B cell (primary cell): ENCODE measurements at regions not wholly inside any gene's neighbourhood (a gene's known extent, or its start where the extent isn't known, plus 50 kb on each side); places are given as distances from the start of the nearest gene placed in this dataset.

ENCODE experiments used
- ATAC-seq: fragments of 200-7000 bp; cut with Tn5 transposase; one replicate; pipeline ENCODE4 v1.10.0; 2021; ENCODE audit warnings: low read depth, mild to moderate bottlenecking, moderate number of reproducible peaks, moderate library complexity
- CTCF ChIA-PET: fragments of 350-600 bp; sonication (Branson Sonifier 250); formaldehyde crosslinking; loops from one replicate; lab custom pipeline; 2021; ENCODE audit warnings: antibody characterized with exemption, inconsistent platforms; lab: Charles Lee
- POLR2A ChIA-PET: fragments of 350-600 bp; sonication (Branson Sonifier 250); formaldehyde crosslinking; loops from one replicate; lab custom pipeline; 2021; ENCODE audit warnings: antibody characterized with exemption; lab: Charles Lee
- DNase-seq: peaks from one replicate; pipeline ENCODE4 v3.0.0; 2013
- H2AFZ ChIP-seq: 2 replicates; pipeline ENCODE4 v1.6.1; 2012; ENCODE audit warnings: mild to moderate bottlenecking, low read depth, low read length; ENCODE audit not compliant: insufficient read depth, poor library complexity, severe bottlenecking
- H3K27ac ChIP-seq, 2 donors: 1 replicate in 1 of 2; 2 replicates in 1 of 2; pipeline ENCODE4 v1.5.1; 2012 to 2013; ENCODE audit warnings: low read length in 2 of 2, mild to moderate bottlenecking in 2 of 2, moderate library complexity in 1 of 2
- H3K27me3 ChIP-seq, 4 experiments: fragments of 200-600 bp in 1 of 4; sonication (generic) in 1 of 4; replicated peaks in 1 of 4; 1 replicate in 2 of 4; 2 replicates in 2 of 4; pipeline versions ENCODE4 v1.6.1 to v1.7.0; 2013 to 2016; ENCODE audit warnings: low read length in 3 of 4, mild to moderate bottlenecking in 2 of 4, mixed read lengths in 1 of 4, moderate library complexity in 1 of 4; ENCODE audit not compliant: insufficient read depth in 4 of 4, control insufficient read depth in 3 of 4; ENCODE audit errors: control extremely low read depth in 1 of 4
- H3K36me3 ChIP-seq, 2 experiments: replicated peaks in 1 of 2; 1 replicate in 1 of 2; 2 replicates in 1 of 2; pipeline versions ENCODE4 v1.6.1 to v1.7.1; 2013; ENCODE audit warnings: low read length in 1 of 2; ENCODE audit not compliant: insufficient read depth in 2 of 2, control insufficient read depth in 1 of 2; ENCODE audit errors: control extremely low read depth in 1 of 2, extremely low read depth in 1 of 2
- H3K4me1 ChIP-seq, 2 donors: fragments of 200-600 bp in 1 of 2; sonication (generic) in 1 of 2; 1 replicate in 1 of 2; 2 replicates in 1 of 2; pipeline versions ENCODE4 v1.5.1 to v1.6.1; 2013 to 2017; ENCODE audit warnings: low read length in 2 of 2; ENCODE audit not compliant: control insufficient read depth in 2 of 2, insufficient read depth in 2 of 2
- H3K4me2 ChIP-seq: replicated peaks from 2 replicates; pipeline ENCODE3; 2012; ENCODE audit warnings: mild to moderate bottlenecking, low read depth, low read length; ENCODE audit not compliant: poor library complexity, severe bottlenecking
- H3K4me3 ChIP-seq, 5 experiments: fragments of 200-600 bp in 1 of 5; sonication (generic) in 1 of 5; 1 replicate in 3 of 5; 2 replicates in 2 of 5; pipeline versions ENCODE4 v1.5.1 to v1.7.0; 2011 to 2016; ENCODE audit warnings: low read length in 4 of 5, mild to moderate bottlenecking in 4 of 5, low read depth in 2 of 5, control low read depth in 1 of 5, moderate library complexity in 1 of 5; ENCODE audit not compliant: insufficient read depth in 1 of 5; ENCODE audit errors: control extremely low read depth in 1 of 5, extremely low read depth in 1 of 5
- H3K79me2 ChIP-seq: fragments of 200-600 bp; sonication (generic); one replicate; pipeline ENCODE4 v1.6.0; 2016; ENCODE audit warnings: low read length; ENCODE audit not compliant: control insufficient read depth, insufficient read depth
- H3K9ac ChIP-seq: fragments of 200-600 bp; sonication (generic); 2 replicates; pipeline ENCODE4 v1.6.1; 2017; ENCODE audit warnings: mild to moderate bottlenecking, low read length, moderate library complexity
- H3K9me3 ChIP-seq, 3 donors: one replicate each; pipeline versions ENCODE4 v1.6.1 to v1.7.1; 2013; ENCODE audit warnings: low read length in 2 of 3; ENCODE audit not compliant: control insufficient read depth in 2 of 3, insufficient read depth in 1 of 3; ENCODE audit errors: control extremely low read depth in 1 of 3
- H4K20me1 ChIP-seq: 2 replicates; pipeline ENCODE4 v1.6.0; 2012; ENCODE audit warnings: mild to moderate bottlenecking, low read length; ENCODE audit not compliant: insufficient read depth, control insufficient read depth, poor library complexity, severe bottlenecking
- H3K27ac Mint-ChIP-seq: one replicate; pipeline ENCODE4 v1.8.0; 2021; ENCODE audit warnings: mixed read lengths
- H3K27me3 Mint-ChIP-seq: one replicate; pipeline ENCODE4 v1.8.0; 2021; ENCODE audit warnings: mixed read lengths
- H3K4me1 Mint-ChIP-seq: one replicate; pipeline ENCODE4 v1.8.0; 2021; ENCODE audit warnings: mixed read lengths
- H3K4me3 Mint-ChIP-seq: one replicate; pipeline ENCODE4 v1.8.0; 2021; ENCODE audit warnings: mixed read lengths
- H3K9me3 Mint-ChIP-seq: one replicate; pipeline ENCODE4 v1.8.0; 2022; ENCODE audit warnings: mixed read lengths; ENCODE audit not compliant: insufficient read depth
- EZH2 ChIP-seq: IDR thresholded peaks from 2 replicates; pipeline ENCODE4 v1.6.1; 2012; ENCODE audit warnings: borderline replicate concordance, low read depth, mild to moderate bottlenecking, moderate library complexity, low read length; ENCODE audit not compliant: insufficient read depth, poor library complexity, severe bottlenecking
- WGBS: methylation state at CpG from one replicate; pipeline ENCODE4 v1.1.5; 2013; ENCODE audit warnings: missing lambda C conversion rate; ENCODE audit not compliant: insufficient coverage; 5-methylcytosine and 5-hydroxymethylcytosine counted together
- intact Hi-C: fragments of 100-400 bp; cut with micrococcal nuclease; formaldehyde crosslinking; loops from one replicate; pipeline ENCODE4 v1.10.0; 2022
- TF ChIP-seq, protein P1 (sequence below): fragments of 200-600 bp; IDR thresholded peaks from one replicate; pipeline ENCODE4 v1.8.0; 2022; ENCODE audit warnings: antibody characterized with exemption, mild to moderate bottlenecking

DNA sequence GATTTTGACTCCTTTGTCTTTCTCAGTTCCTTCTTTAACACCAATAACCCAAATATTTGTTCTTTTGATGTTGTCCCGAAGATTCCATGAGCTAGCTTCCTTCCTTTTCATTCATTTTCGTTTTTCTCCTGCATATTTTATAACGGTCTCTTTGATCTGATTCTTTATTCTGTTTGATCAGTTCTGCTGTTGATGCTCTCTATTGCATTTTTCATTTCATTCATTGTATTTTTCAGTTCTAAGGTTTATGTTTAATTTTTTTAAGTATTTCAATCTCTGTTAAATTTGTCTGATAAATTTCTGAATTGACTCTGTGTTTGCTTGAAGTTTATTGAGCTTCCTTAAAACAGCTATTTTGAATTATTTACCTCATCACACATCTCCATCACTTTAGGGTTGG is 68.4 kb upstream of the LRCH1 start:
- peaks cover 10% of the 10 kb centered on the region for H3K27me3 Mint-ChIP-seq
- Histone ChIP-seq H4K20me1 (no peaks in the 10 kb centered on the region), H3K9ac (no peak overlapping the region), H3K9me3 (peaks cover 12 to 42% (median 38%) of the 10 kb centered on the region in 3 donors), H3K27ac (no peak overlapping the region), H2AFZ (no peak overlapping the region), H3K27me3 (no peaks in the 10 kb centered on the region), H3K4me1 (no peaks in the 10 kb centered on the region), H3K79me2 (no peaks in the 10 kb centered on the region), H3K4me2 (no peak overlapping the region), H3K4me3 (no peak overlapping the region), H3K36me3 (no peaks in the 10 kb centered on the region)
- no peak overlapping the region for H3K4me3 Mint-ChIP-seq
- no peaks in the 10 kb centered on the region for H3K4me1 Mint-ChIP-seq
- POLR2A ChIA-PET: no interaction called here
- no CpG with 5 or more reads among the region's 3 CpGs for WGBS
- CTCF ChIA-PET: interaction anchor here (0.8 to 1.1 kb wide), 2 partner anchors 236 to 280 kb away, joined by 3 read pairs; no protein-coding TSS in a partner anchor
- H3K27ac Mint-ChIP-seq: no peak overlapping the region
- ATAC-seq (no peak), DNase-seq (no peak)
- peaks cover 13% of the 10 kb centered on the region for H3K9me3 Mint-ChIP-seq
- intact Hi-C loops: no loop called here
- no peak for TF ChIP-seq EZH2
- TF ChIP-seq, protein P1, sequence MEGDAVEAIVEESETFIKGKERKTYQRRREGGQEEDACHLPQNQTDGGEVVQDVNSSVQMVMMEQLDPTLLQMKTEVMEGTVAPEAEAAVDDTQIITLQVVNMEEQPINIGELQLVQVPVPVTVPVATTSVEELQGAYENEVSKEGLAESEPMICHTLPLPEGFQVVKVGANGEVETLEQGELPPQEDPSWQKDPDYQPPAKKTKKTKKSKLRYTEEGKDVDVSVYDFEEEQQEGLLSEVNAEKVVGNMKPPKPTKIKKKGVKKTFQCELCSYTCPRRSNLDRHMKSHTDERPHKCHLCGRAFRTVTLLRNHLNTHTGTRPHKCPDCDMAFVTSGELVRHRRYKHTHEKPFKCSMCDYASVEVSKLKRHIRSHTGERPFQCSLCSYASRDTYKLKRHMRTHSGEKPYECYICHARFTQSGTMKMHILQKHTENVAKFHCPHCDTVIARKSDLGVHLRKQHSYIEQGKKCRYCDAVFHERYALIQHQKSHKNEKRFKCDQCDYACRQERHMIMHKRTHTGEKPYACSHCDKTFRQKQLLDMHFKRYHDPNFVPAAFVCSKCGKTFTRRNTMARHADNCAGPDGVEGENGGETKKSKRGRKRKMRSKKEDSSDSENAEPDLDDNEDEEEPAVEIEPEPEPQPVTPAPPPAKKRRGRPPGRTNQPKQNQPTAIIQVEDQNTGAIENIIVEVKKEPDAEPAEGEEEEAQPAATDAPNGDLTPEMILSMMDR: no peak

DNA sequence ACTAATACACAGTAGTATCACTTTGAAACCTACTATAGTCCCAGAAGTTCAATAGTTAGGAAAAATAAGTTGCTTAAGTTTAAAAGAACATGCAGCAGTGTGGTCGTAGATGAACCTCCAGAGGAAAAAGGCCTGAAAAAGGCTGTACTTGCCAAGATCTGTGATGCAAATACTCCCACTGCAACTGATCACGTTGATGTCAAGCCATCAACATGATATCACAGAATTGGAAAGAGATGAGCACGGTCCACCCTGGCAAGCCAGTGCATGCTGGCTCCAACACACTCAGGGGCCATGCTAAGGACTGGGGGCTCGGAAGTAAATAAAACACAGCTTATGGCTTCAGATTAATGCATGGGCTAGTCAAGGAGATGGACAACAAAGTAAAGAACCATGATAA is 71.8 kb upstream of the LRCH1 start:
- H3K9me3 ChIP-seq: peaks cover 12 to 38% (median 31%) of the 10 kb centered on the region in 3 donors
- intact Hi-C loops: no loop called here
- no peak overlapping the region for H2AFZ ChIP-seq
- peaks cover 13% of the 10 kb centered on the region for H3K9me3 Mint-ChIP-seq
- DNase-seq: no peak
- no peaks in the 10 kb centered on the region for H3K36me3 ChIP-seq
- H4K20me1 ChIP-seq: no peaks in the 10 kb centered on the region
- no peak overlapping the region for H3K4me2 ChIP-seq
- H3K27me3 Mint-ChIP-seq: peaks cover 18% of the 10 kb centered on the region
- H3K27ac Mint-ChIP-seq: no peak overlapping the region
- no peaks in the 10 kb centered on the region for H3K27me3 ChIP-seq
- WGBS: 93% methylated on average over 4 of the region's 4 CpGs
- H3K4me1 ChIP-seq: no peaks in the 10 kb centered on the region
- POLR2A ChIA-PET: no interaction called here
- H3K4me3 Mint-ChIP-seq: no peak overlapping the region
- CTCF ChIA-PET: interaction anchor here (1.2 to 2.5 kb wide), 2 partner anchors 10 to 71 kb away, joined by 4 to 6 read pairs; no protein-coding TSS in a partner anchor
- ATAC-seq: no peak
- H3K4me1 Mint-ChIP-seq: no peaks in the 10 kb centered on the region
- no peak overlapping the region for H3K9ac ChIP-seq
- no peak overlapping the region for H3K27ac ChIP-seq
- no peak overlapping the region for H3K4me3 ChIP-seq
- no peaks in the 10 kb centered on the region for H3K79me2 ChIP-seq
- TF ChIP-seq, protein P1: no peak
